ENCODE measurements at regions not wholly inside any gene's neighbourhood (a gene's known extent, or its start where the extent isn't known, plus 50 kb on each side); places are given as distances from the start of the nearest gene placed in this dataset.

GRCh38 chr9:99726758-99727157 is 94.9 kb upstream of the NR4A3 start:
- DNase-seq: peak; percentile 40

GRCh38 chr9:99730062-99730461 is 91.6 kb upstream of the NR4A3 start:
- DNase-seq: no peak

GRCh38 chr9:99731950-99732349 is 89.7 kb upstream of the NR4A3 start:
- no peak for DNase-seq

DNA sequence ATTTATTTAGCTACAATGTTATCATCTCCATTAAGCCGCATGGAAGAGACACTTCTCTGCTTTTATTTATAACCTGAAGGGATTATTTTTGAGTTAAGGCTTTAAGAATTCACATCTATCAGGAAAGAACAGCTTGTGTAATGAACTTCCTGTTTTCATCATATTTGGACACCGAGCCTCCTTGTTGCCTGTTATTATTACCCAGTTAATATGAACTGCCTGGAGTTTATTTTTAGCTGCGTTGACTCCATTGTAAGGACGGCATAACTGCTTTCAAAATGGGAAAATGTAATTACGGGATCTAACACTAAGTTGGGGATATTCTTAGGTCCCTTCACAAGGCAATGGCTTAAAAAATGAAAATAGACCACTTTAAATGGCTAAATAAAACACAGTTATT is 89.0 kb upstream of the NR4A3 start:
- DNase-seq: no peak

DNA sequence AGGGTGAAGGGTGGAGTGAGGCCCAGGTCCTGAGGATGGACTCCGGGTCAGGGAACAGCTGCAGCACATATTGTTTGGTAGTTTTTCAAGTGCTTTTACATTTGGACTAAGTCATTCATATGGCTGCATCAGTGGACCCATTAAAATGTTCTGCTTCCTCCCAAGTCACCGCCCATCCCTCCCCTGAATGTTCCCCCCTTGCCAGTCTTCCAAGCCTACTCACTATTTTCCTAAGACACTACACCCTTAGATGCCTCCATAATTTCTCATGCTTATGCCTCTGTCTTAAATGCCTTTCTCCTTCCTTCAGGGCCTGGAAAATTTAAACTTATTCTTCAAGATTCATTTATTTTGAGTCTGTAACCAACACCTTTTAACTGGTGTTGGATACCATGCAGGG is 86.6 kb upstream of the NR4A3 start:
- no peak for DNase-seq

DNA sequence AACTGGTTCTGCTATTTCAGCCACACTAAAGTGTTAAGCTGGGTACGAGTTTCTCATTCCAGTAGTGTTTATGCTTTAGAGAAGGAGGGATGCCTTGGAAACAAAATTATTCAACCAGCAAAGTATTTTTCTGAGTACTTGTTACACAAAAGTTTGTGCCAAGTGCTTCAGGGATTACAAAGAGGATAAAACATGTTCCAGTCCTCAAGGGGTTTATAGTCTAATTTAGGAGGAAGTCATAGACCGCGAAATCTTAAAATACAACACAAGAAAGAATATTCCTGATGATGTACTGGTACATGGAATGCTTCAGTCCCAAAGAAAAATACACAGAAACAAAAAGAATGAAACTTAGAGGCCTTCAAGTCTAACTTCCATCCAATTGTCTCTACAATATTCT is 85.4 kb upstream of the NR4A3 start:
- DNase-seq: no peak

- no peak for DNase-seq
Measured at GRCh38 chr9:99737649-99738048, 84.0 kb upstream of the NR4A3 start.

DNA sequence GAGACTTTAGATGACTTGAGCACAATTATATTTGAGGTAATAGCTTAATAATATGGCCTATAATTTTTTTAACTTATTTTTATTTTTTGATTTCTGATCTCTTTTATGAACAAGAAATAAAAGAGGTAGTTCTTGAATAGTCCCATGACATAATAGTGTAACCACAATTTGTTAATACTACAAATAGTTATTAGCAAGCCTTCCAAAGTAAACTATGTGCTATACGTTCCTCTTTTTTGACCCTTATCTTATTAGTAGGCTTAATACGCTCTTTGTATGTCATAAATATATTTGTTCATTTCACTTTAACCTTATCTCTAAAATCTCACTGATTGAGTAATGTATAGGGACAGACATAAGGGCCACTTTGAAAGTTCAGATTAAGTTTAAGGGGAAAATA is 78.7 kb upstream of the NR4A3 start:
- DNase-seq: no peak

DNA sequence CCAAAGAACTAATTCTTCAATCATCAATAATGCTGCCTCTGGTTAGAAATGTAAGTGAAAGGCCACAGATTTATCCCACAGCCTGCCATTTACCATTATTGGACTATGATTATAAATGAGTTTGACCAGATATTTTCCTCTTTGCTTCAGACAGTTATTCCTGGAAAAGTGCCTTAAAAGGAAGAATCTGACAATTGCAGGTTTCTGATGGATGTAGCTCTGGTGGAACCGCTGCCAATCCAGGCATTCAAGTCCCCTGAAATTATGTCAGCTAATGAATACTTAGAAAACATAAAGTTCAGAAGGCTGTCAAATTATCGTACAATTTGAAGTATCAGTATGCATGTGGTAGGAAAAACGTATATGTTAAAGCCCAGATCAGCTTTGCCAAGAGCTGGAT is 78.2 kb upstream of the NR4A3 start:
- DNase-seq: no peak

GRCh38 chr9:99744132-99744531 is 77.6 kb upstream of the NR4A3 start:
- DNase-seq: no peak

- DNase-seq: no peak
Measured at GRCh38 chr9:99745085-99745484, 76.6 kb upstream of the NR4A3 start.

- DNase-seq: no peak
Measured at GRCh38 chr9:99746406-99746805, 75.3 kb upstream of the NR4A3 start.

DNA sequence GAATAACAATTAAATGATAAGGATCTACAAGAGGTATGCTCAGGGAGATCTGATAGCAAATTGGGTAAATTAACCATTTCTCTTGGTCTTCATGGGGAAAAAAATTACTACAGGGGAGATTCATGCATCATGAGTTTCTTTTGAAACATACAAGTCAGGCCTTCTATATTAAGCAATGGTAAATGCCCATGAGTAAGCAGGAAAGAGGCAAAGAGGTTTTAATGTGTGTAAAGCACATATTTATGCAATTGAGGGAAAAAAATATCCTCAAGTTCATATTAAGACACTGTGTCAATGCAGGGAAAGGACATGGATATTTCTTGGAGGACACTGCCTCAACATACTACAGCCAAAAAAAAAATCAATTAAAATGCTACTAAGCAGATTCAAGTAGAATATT is 73.4 kb upstream of the NR4A3 start:
- no peak for DNase-seq

DNA sequence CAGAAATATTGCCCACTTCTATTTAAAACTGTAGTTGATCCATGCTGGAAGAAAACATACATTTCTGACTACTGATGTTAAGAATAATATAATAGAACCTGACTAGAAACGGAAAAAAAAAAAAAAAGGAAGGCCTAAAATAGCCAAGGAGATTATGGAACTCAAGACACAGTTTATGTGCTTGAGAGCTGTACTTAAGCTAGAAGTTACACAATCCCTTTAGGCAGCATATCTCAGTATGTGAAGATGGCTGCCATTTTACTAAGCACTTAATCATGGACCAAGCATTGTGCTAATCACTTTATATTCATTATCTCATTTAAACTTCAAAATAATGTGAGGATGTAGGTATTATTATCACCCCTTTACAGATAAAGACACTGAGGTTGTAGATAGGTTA is 73.0 kb upstream of the NR4A3 start:
- no peak for DNase-seq

GRCh38 chr9:99749641-99750040 is 72.0 kb upstream of the NR4A3 start:
- DNase-seq: no peak

- no peak for DNase-seq
Measured at GRCh38 chr9:99750526-99750925, 71.2 kb upstream of the NR4A3 start.

GRCh38 chr9:99752417-99753109 is 69.1 kb upstream of the NR4A3 start:
- DNase-seq: no peak

- no peak for DNase-seq
Measured at GRCh38 chr9:99753436-99753835, 68.2 kb upstream of the NR4A3 start.

GRCh38 chr9:99760421-99760820 is 61.3 kb upstream of the NR4A3 start:
- no peak for DNase-seq

DNA sequence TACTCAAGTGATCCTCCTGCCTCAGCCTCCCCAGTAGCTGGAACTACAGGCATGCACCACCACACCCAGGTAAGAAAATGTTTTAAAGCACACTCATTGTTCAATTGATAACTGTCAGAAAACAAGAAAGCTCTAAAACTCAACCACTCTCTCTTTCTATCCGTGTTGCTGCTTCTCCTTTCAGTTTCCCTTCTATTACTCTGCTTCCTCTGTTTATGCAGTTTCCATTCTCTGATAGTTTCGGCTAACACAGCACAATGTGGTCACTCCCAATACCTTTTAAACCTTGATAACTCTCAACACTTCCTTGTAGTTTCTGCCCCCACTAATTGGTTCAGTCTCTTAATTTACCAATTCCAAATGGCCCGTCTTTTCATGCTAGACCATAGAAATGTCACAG is 59.2 kb upstream of the NR4A3 start:
- no peak for DNase-seq

All from right hindlimb (tissue), 1 donor.